ENCODE measurements at regions not wholly inside any gene's neighbourhood (a gene's known extent, or its start where the extent isn't known, plus 50 kb on each side); places are given as distances from the start of the nearest gene placed in this dataset.
"Not testable (repeated sequence)": the region's sequence is repeated elsewhere in the genome, so short reads cannot be mapped to it uniquely, and the experiment has no call there.

DNA sequence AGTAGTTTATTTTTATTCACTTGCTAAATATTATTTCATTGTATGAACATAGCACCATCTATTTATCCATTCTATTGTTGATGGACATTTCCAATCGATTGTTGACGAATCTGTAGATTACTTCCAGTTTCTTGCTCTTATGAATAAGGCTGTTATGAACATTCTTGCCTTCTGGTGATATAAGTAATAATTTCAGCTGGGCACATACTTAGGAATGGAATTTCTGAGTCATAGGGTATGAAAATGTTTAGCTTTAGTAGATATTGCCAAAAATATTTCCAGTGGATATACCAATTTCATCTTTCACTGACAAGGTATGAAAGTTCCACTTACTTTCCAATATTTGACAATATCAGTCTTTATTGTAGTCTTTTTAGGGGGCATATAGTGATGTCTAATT is 468.5 kb downstream of the ETNK1 start:
- no peak for DNase-seq

GRCh38 chr12:23096321-23096720 is 471.4 kb downstream of the ETNK1 start:
- no peak for DNase-seq

- DNase-seq = no peak
Measured at GRCh38 chr12:23098110-23098509, 473.1 kb downstream of the ETNK1 start.

DNA sequence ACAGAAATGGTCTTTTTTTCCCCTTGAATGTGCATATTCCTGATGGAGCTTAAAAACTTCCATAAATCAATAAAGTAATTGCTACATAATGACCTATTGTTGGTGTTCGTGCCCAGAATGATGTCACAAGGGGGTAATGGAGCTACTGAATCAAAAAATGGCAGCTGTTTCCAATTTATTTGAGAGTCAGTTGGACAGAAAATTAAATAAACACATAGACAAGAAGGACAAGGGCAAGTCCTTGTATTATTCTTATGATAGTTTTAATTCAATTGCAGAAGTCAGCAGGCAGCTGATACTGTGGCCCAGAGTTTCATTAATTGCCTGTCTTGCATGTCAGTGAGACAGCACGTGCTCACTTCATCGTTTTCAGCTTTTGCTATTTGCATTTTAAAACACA is 473.5 kb downstream of the ETNK1 start:
- no peak for DNase-seq

DNA sequence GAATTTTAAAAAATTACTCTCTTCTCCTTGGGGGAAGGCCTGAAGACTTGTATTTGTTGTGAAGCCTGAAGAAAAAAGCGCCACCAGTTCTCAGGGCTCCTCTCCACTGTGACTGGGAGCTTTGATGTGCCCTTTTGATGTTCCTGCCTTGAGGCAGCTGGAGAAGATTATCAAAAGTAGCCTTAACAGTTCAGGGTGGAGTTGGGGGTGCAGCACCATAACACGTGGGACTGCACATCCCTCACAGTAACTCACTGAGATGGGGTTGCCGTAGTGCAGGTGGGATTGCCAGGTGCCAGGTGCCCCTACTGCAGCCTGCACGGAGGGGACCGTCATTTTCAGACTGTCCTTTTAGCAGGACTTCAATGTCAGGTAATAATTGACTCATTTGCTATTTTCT is 474.1 kb downstream of the ETNK1 start:
- no peak for DNase-seq

DNA sequence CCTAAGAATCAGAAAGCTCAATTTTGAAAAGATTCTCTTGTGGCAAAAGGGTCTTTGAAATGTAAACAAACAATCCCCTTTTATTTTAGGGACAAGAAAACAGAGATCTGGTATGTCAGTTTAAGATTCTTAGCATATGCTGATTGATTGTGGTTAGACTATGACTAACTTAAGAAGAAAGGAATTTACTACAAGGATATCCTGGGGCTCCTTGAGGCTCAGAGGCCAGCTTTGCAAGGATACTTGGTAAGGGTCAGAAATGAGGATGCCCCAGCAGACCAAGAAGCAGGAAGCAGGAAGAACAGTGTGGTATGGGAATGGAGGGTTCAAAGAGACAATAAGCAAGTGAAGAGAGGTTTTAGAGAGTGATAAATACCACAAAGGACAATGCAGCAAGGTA is 474.6 kb downstream of the ETNK1 start:
- peak; percentile 3 for DNase-seq

DNA sequence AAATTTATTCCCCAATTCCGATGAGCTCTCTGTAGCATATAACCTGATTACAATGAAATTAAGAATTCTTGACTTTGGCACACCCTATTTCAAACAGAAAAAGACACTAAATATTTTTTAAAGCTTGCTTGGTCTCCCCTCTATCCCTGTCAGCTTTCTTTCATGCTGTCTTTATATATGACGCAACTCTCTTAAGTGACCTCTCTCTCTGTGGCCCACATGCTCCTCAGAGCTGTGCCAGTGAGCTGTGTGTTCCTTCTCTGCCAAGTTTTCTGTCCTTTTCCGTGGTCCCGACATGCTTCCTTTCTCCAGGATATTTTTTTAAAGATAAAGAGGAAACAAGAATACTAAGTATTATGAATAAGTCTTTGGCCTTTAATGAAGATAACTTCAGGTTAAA is 484.0 kb downstream of the ETNK1 start:
- no peak for DNase-seq

GRCh38 chr12:23113781-23114180 is 488.8 kb downstream of the ETNK1 start:
- no peak for DNase-seq

GRCh38 chr12:23115984-23116383 is 491.0 kb downstream of the ETNK1 start:
- no peak for DNase-seq

DNA sequence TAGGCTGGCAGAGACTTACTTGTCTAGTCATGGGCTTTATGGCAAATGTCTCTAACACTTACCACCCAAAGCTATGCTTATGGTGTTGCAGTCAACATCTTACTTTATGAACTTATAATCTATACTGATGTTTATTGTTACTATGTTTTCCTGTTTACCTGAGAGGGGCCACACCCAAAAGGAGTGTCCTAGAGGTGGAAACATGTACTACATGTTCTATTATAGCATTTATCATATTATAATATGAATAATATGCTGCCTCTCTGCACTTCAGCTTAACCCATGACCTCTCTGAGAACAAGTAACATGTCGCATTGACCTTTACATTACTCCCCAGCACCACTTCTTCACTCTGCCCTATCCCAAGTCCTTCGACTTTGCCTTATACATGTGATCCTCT is 501.8 kb downstream of the ETNK1 start:
- DNase-seq = no peak

DNA sequence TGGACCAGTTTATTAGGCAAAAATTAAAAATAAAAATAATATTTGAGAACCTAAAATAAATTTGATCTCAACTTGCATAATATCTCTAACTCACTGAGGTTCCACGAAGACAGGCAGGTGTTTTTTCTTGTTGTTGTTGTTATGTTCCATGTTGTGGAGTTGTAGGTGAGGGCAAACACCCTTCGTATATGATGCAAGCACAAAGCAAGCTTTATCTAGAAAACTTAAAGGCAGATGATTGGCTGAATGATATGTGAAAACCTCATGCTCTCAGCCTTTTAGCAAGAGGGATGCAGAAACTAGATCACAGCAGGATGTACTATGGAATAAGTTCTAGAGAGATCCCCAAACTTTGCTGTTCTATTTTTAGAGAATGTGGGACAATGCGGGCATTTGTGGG is 502.7 kb downstream of the ETNK1 start:
- no peak for DNase-seq

DNA sequence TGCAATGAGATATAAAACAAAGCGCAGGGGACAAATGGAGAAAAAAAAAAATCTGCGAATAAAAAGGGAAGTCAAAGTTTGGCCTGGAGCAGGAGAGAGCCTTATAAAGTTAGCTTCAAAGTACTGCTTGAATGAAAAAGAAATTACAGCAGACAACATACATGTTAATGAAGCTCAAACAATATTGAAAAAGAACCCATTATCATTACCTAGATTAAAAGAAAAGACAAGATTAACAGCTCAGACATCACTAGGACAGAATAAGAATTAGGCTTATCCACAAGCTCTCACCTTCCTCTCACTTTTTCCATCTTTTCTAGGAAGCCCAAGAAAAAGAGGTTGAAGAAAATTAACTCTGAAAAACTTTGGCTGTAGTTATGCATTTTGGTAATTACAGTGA is 503.5 kb downstream of the ETNK1 start:
- DNase-seq = no peak

GRCh38 chr12:23132357-23132756 is 507.4 kb downstream of the ETNK1 start:
- DNase-seq = no peak

GRCh38 chr12:23133471-23133870 is 508.5 kb downstream of the ETNK1 start:
- DNase-seq = no peak

GRCh38 chr12:23139026-23139425 is 514.1 kb downstream of the ETNK1 start:
- no peak for DNase-seq

DNA sequence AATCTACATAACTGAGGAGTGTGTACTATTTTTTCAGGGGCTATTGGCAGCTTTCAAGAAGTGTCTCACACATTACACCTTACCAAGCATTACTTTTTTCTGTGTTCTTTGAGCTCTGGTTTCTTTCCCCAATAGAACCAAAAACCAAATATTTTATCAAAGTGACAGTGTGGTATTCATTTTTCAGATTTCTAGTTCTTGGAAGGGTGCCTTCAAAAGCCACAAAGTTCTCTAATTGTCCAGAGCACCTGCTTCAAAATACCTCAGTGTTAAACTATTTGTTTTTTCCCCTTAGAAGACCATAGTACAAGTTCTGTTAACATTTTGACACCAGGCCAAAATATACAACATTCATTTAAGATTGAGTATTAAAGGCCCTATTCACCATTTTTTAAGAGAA is 515.7 kb downstream of the ETNK1 start:
- no peak for DNase-seq

GRCh38 chr12:23141335-23141734 is 516.4 kb downstream of the ETNK1 start:
- no peak for DNase-seq

DNA sequence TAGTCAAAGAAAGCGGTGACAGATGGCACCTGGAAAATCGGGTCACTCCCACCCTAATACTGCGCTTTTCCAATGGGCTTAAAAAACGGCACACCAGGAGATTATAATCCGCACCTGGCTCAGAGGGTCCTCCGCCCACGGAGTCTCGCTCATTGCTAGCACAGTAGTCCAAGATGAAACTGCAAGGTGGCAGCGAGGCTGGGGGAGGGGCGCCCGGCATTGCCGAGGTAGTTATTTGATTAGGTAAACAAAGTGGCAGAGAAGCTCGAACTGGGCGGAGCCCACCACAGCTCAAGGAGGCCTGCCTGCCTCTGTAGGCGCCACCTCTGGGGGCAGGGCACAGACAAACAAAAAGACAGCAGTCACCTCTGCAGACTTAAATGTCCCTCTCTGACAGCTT is 521.1 kb downstream of the ETNK1 start:
- DNase-seq = not testable (repeated sequence)

GRCh38 chr12:23168459-23168858 is 543.5 kb downstream of the ETNK1 start:
- DNase-seq = no peak

DNA sequence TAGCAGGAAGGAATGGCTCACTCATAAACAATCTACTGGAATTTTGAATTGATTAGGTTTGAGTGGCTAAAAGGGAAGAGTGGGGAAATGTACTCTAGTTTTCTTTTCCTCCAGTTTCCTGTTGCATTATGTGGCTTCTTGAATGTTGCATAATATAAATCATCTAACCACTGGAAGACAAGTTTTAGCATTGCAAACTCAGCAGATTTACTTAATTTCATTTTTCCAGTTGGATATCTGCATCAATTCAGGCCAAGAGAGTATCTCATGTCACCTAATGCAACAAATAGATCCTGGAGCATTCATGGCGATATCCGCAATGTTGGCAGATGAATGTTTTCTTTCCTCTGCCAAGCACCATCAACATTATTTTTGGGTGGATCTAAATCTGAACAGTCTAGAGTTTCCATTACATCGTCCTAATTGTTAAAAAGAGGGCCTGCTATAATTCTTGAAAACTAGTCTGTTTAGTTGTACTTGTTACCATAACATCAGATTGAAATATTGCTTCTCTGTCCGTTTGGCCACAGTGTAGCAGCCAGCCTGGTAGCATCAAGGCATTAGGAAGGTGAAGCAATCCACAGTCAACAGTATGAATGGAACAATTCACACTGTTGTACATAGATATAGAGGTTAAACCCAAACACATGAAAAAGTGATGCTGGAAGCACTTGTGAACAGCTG is 544.2 kb downstream of the ETNK1 start:
- DNase-seq = no peak

GRCh38 chr12:23169696-23170013 is 544.7 kb downstream of the ETNK1 start:
- DNase-seq = no peak

- no peak for DNase-seq
Measured at GRCh38 chr12:23174917-23175316, 549.9 kb downstream of the ETNK1 start.

DNA sequence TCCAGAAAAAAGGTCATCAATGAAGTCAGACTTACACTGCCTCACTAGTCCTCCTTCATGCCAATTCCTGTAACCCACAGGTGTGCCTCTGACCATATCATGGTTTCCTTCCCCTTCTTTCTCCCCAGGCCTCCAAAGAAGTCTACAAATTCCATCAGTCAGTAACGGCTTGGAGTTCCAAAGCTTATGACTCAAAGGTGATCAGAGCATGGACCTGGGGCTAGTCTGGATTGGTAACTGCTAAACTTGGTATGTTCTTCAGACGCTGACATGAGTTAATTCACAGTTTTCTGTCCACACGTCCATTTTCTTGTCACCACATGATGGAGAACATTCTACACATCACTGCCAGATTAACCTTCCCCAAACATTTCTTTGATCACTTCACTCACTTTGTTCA is 560.4 kb downstream of the ETNK1 start:
- DNase-seq = no peak

DNA sequence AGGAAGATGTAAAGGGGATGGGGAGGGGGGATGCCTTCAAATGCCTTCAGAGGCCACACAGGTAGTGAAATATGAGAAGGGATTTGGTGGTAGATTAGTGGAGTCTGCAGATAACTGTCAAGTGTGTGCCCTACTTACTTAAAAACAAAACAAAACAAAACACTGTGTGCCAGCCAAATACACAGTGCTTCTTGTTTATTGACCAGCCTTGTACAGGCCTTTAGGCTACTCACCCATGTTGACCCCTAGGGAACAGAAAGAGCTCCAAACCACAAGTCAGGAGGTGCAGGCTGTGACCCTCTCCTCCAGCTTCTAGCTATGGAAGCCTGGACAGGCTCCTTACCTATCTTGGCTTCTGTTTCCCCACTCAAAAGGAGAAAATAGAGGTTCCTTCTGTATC is 562.0 kb downstream of the ETNK1 start:
- DNase-seq = no peak

DNA sequence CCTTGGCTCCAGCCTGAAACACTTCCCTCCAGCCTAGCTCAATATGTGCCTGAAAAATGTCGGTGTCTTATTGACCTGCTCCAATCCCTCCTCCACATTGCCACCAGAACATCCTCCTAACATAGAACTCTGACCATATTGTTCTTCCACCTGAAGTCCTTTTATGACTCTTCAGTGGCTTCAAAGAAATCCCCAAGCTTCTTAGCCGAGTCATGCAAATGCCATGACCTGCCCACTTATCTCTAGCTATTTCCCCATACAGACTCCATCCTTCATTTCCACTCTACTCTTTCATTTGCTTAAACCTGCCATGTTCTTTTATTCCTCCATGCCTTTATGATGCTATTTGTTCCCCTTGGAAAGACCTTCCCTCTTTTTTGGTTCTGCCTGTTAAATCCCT is 568.6 kb downstream of the ETNK1 start:
- no peak for DNase-seq

DNA sequence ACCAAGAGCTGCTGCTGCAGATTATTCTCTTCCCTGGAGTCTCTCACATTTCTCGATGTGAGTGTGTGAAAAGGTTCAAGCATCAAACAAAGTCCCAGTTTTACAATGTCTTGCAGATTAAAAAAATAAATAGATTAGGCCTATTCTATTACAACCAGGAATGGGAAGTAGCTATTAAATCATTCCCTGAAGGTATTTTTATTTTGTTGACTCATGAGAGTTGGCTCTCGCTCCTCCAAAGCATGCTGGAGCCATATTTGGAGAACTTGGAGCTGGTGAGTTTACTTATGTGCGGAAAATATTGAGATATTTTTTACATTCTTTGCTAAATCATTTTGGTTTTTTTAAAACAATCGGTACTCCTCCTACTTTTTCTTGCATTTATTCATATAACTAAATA is 572.3 kb downstream of the ETNK1 start:
- no peak for DNase-seq
